ENCODE measurements at regions not wholly inside any gene's neighbourhood (a gene's known extent, or its start where the extent isn't known, plus 50 kb on each side); places are given as distances from the start of the nearest gene placed in this dataset.

DNA sequence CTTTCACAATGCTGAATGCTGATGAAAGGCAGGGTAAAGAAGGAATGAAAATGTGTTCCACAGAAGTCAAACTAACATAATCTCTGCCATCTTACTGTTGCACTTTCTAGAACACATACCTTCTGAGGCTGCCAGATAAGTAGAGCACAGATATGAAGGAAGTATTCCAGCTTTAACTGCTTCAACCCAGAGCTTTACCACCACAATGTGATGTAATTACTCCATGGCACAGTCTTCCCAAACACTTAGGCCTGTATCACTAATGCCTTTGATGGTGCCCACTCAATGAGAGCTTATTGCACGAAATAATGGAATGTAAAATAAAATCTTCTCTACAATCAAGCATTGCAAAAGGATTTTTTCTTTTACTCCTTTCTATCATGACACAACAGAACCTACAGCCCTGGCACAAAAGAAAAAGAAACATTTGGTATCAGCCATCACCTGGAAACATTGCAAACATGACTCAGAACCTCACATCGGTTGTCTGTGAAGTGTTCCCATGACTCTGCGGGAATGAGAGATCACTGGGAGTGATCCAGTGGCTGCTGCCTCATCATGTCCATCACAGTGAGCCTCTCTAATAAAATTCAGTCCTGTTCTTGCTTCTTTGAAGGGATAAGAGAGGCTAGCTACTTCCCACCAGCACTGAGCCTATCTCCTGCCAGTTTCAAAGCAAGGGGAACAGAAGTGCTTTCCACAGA, 385.8 kb downstream of the EFNA5 start:
- TF ChIP-seq, protein P1, sequence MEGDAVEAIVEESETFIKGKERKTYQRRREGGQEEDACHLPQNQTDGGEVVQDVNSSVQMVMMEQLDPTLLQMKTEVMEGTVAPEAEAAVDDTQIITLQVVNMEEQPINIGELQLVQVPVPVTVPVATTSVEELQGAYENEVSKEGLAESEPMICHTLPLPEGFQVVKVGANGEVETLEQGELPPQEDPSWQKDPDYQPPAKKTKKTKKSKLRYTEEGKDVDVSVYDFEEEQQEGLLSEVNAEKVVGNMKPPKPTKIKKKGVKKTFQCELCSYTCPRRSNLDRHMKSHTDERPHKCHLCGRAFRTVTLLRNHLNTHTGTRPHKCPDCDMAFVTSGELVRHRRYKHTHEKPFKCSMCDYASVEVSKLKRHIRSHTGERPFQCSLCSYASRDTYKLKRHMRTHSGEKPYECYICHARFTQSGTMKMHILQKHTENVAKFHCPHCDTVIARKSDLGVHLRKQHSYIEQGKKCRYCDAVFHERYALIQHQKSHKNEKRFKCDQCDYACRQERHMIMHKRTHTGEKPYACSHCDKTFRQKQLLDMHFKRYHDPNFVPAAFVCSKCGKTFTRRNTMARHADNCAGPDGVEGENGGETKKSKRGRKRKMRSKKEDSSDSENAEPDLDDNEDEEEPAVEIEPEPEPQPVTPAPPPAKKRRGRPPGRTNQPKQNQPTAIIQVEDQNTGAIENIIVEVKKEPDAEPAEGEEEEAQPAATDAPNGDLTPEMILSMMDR (IDR thresholded peaks at IDR 0.05): no peak
- no peak for TF ChIP-seq EZH2 (IDR thresholded peaks at IDR 0.05; ENCODE audit: borderline replicate concordance, insufficient read depth, low read depth, low read length, poor library complexity, severe bottlenecking)
